ENCODE measurements at regions not wholly inside any gene's neighbourhood (a gene's known extent, or its start where the extent isn't known, plus 50 kb on each side); places are given as distances from the start of the nearest gene placed in this dataset.

- TF ChIP-seq, protein P1, sequence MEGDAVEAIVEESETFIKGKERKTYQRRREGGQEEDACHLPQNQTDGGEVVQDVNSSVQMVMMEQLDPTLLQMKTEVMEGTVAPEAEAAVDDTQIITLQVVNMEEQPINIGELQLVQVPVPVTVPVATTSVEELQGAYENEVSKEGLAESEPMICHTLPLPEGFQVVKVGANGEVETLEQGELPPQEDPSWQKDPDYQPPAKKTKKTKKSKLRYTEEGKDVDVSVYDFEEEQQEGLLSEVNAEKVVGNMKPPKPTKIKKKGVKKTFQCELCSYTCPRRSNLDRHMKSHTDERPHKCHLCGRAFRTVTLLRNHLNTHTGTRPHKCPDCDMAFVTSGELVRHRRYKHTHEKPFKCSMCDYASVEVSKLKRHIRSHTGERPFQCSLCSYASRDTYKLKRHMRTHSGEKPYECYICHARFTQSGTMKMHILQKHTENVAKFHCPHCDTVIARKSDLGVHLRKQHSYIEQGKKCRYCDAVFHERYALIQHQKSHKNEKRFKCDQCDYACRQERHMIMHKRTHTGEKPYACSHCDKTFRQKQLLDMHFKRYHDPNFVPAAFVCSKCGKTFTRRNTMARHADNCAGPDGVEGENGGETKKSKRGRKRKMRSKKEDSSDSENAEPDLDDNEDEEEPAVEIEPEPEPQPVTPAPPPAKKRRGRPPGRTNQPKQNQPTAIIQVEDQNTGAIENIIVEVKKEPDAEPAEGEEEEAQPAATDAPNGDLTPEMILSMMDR (IDR thresholded peaks at IDR 0.05; ENCODE audit: poor library complexity, severe bottlenecking) = no peak
- TF ChIP-seq MXI1 (conservative IDR thresholded peaks at IDR 0.05; ENCODE audit: poor library complexity, severe bottlenecking) (no peak), EP300 (conservative IDR thresholded peaks at IDR 0.05; ENCODE audit: poor library complexity, severe bottlenecking) (no peak), TAF1 (IDR thresholded peaks at IDR 0.05; ENCODE audit: low read depth) (no peak), EZH2 (IDR thresholded peaks at IDR 0.05; ENCODE audit: borderline replicate concordance, insufficient read depth, low read length, poor library complexity, severe bottlenecking) (no peak), REST (IDR thresholded peaks at IDR 0.05; ENCODE audit: borderline replicate concordance) (no peak), POLR2AphosphoS5 (IDR thresholded peaks at IDR 0.05) (no peak), RAD21 (conservative IDR thresholded peaks at IDR 0.05) (no peak)
Observed at GRCh38 chr5:44099643-44100042, 289.6 kb downstream of the FGF10 start.

Data from neural cell (in vitro differentiated cells).